ENCODE measurements at regions not wholly inside any gene's neighbourhood (a gene's known extent, or its start where the extent isn't known, plus 50 kb on each side); places are given as distances from the start of the nearest gene placed in this dataset.

GRCh38 chr5:36519881-36520280, 86.5 kb upstream of the SLC1A3 start:
- CTCF ChIA-PET, result no interaction called here
- H3K27me3 Mint-ChIP-seq, result peaks cover 3% of the 10 kb centered on the region
- DNase-seq (no peak), ATAC-seq (no peak)
- H3K9me3 Mint-ChIP-seq (ENCODE audit: low read depth), result no peaks in the 10 kb centered on the region
- no peak overlapping the region for H3K27ac Mint-ChIP-seq
- H3K4me1 Mint-ChIP-seq, result no peaks in the 10 kb centered on the region
- H3K4me3 Mint-ChIP-seq, result no peak overlapping the region
- H3K36me3 Mint-ChIP-seq, result no peaks in the 10 kb centered on the region

GRCh38 chr5:36521219-36521618, 85.2 kb upstream of the SLC1A3 start:
- Mint-ChIP-seq H3K4me3 (no peak overlapping the region), H3K36me3 (no peaks in the 10 kb centered on the region), H3K9me3 (ENCODE audit: low read depth) (no peaks in the 10 kb centered on the region), H3K27ac (no peak overlapping the region), H3K27me3 (peaks cover 3% of the 10 kb centered on the region), H3K4me1 (no peaks in the 10 kb centered on the region)
- no peak for DNase-seq
- CTCF ChIA-PET, result no interaction called here
- no peak for ATAC-seq

- Mint-ChIP-seq H3K27me3 (peaks cover 3% of the 10 kb centered on the region), H3K36me3 (no peaks in the 10 kb centered on the region), H3K9me3 (ENCODE audit: low read depth) (no peaks in the 10 kb centered on the region), H3K4me3 (no peak overlapping the region), H3K27ac (no peak overlapping the region), H3K4me1 (no peaks in the 10 kb centered on the region)
- ATAC-seq (no peak), DNase-seq (no peak)
- CTCF ChIA-PET, result no interaction called here
Measured at GRCh38 chr5:36521838-36522745, 84.3 kb upstream of the SLC1A3 start.

- Mint-ChIP-seq H3K27me3 (peaks cover 3% of the 10 kb centered on the region), H3K9me3 (ENCODE audit: low read depth) (no peaks in the 10 kb centered on the region), H3K4me1 (no peaks in the 10 kb centered on the region), H3K27ac (no peak overlapping the region), H3K36me3 (no peaks in the 10 kb centered on the region), H3K4me3 (no peak overlapping the region)
- CTCF ChIA-PET, result no interaction called here
- DNase-seq (no peak), ATAC-seq (no peak)
Measured at GRCh38 chr5:36522746-36523065, 83.7 kb upstream of the SLC1A3 start.

DNA sequence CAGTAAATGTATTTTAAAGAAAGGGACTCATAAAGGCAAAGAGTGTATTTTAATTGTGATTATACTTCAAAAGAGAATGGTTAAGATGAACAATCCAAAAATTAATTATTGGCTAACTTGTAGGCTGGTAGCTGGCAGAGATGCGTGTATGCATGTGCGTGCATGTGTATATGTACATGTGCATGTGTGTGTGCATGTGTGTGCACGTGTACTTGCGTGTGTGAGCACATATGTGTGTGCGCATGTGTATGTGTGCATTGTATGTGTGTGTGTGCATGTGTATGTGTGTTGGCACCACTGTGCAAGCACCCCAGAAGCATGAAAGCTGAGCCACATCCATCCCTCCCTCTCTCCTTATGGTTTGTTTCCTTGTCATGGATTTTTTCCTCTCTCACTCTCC, 83.0 kb upstream of the SLC1A3 start:
- DNase-seq, result no peak
- CTCF ChIA-PET, result no interaction called here
- peaks cover 3% of the 10 kb centered on the region for H3K27me3 Mint-ChIP-seq

DNA sequence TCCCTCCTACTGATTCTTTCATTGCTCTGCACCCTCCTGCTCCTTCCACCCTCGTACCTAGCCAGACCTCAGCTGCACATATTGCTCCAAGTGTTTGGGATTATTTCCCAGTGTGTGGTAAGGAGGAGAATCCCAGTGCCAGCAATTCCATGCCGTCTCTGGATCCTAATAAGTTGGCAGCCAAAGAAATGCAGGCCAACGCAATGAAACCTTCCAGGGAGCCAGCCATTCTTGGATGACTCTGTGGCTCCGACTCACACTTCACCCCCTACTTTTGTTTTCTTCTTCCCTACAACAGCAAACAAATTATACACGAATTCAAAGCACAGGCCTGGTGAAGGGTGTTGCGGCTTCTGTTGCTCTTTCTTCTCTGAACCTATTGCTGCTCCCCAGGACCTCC, 82.5 kb upstream of the SLC1A3 start:
- H3K27me3 Mint-ChIP-seq, result peaks cover 3% of the 10 kb centered on the region
- CTCF ChIA-PET, result no interaction called here
- H3K27ac Mint-ChIP-seq, result no peak overlapping the region
- H3K4me1 Mint-ChIP-seq, result no peaks in the 10 kb centered on the region
- H3K9me3 Mint-ChIP-seq (ENCODE audit: low read depth), result no peaks in the 10 kb centered on the region
- no peaks in the 10 kb centered on the region for H3K36me3 Mint-ChIP-seq
- DNase-seq (no peak), ATAC-seq (no peak)
- H3K4me3 Mint-ChIP-seq, result no peak overlapping the region

More for the DNA sequence above, 83.0 kb upstream of the SLC1A3 start:
- Mint-ChIP-seq H3K36me3 (no peaks in the 10 kb centered on the region), H3K27ac (no peak overlapping the region), H3K4me1 (no peaks in the 10 kb centered on the region), H3K4me3 (no peak overlapping the region), H3K9me3 (ENCODE audit: low read depth) (no peaks in the 10 kb centered on the region)
- ATAC-seq, result no peak

GRCh38 chr5:36526537-36526936, 79.9 kb upstream of the SLC1A3 start:
- ATAC-seq (no peak), DNase-seq (no peak)
- H3K27me3 Mint-ChIP-seq, result peaks cover 2% of the 10 kb centered on the region
- H3K4me3 Mint-ChIP-seq, result no peak overlapping the region
- no peak overlapping the region for H3K27ac Mint-ChIP-seq
- H3K4me1 Mint-ChIP-seq, result no peaks in the 10 kb centered on the region
- CTCF ChIA-PET, result no interaction called here
- no peaks in the 10 kb centered on the region for H3K36me3 Mint-ChIP-seq
- H3K9me3 Mint-ChIP-seq (ENCODE audit: low read depth), result no peaks in the 10 kb centered on the region

- no peak overlapping the region for H3K27ac Mint-ChIP-seq
- CTCF ChIA-PET, result no interaction called here
- no peak overlapping the region for H3K4me3 Mint-ChIP-seq
- DNase-seq, result no peak
- H3K9me3 Mint-ChIP-seq (ENCODE audit: low read depth), result no peaks in the 10 kb centered on the region
- H3K36me3 Mint-ChIP-seq, result no peaks in the 10 kb centered on the region
- H3K27me3 Mint-ChIP-seq, result peaks cover 8% of the 10 kb centered on the region
- H3K4me1 Mint-ChIP-seq, result no peaks in the 10 kb centered on the region
- ATAC-seq, result no peak
Measured at GRCh38 chr5:36528588-36528987, 77.8 kb upstream of the SLC1A3 start.

DNA sequence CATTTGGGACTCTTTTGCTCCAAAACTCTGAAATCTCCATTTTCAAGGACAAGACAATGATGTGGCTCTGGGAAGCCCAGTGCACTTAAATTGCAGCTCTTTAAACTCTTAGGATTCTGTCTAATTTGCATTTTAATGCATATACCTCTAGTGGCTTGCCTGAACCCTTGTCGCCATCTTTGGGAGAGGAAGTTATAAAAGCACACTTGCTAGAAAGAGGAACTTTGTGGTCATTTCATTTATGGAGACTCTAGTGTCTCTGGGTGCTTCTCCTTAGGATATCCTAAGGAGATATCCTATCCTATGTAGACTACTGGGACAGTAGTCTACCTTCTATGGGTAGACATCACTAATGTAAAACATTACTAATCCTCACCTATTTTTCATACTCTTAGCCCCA, 77.3 kb upstream of the SLC1A3 start:
- Mint-ChIP-seq H3K27ac (no peak overlapping the region), H3K27me3 (peaks cover 8% of the 10 kb centered on the region), H3K36me3 (no peaks in the 10 kb centered on the region)

GRCh38 chr5:36530215-36530614, 76.2 kb upstream of the SLC1A3 start:
- Mint-ChIP-seq H3K27me3 (peaks cover 8% of the 10 kb centered on the region), H3K4me1 (no peaks in the 10 kb centered on the region), H3K36me3 (no peaks in the 10 kb centered on the region), H3K27ac (no peak overlapping the region), H3K4me3 (no peak overlapping the region), H3K9me3 (ENCODE audit: low read depth) (no peaks in the 10 kb centered on the region)
- CTCF ChIA-PET, result no interaction called here
- no peak for ATAC-seq
- DNase-seq, result no peak

More for the DNA sequence above, 77.3 kb upstream of the SLC1A3 start:
- no peak for ATAC-seq
- CTCF ChIA-PET, result no interaction called here
- no peaks in the 10 kb centered on the region for H3K4me1 Mint-ChIP-seq
- no peaks in the 10 kb centered on the region for H3K9me3 Mint-ChIP-seq (ENCODE audit: low read depth)
- H3K4me3 Mint-ChIP-seq, result no peak overlapping the region
- DNase-seq, result no peak

GRCh38 chr5:36531401-36531800, 75.0 kb upstream of the SLC1A3 start:
- no peaks in the 10 kb centered on the region for H3K36me3 Mint-ChIP-seq
- peaks cover 8% of the 10 kb centered on the region for H3K27me3 Mint-ChIP-seq
- ATAC-seq, result no peak
- H3K27ac Mint-ChIP-seq, result no peak overlapping the region
- no peaks in the 10 kb centered on the region for H3K4me1 Mint-ChIP-seq
- no peak for DNase-seq
- H3K4me3 Mint-ChIP-seq, result no peak overlapping the region
- CTCF ChIA-PET, result no interaction called here
- H3K9me3 Mint-ChIP-seq (ENCODE audit: low read depth), result no peaks in the 10 kb centered on the region

- H3K27ac Mint-ChIP-seq, result no peak overlapping the region
- no peak for DNase-seq
- H3K9me3 Mint-ChIP-seq (ENCODE audit: low read depth), result no peaks in the 10 kb centered on the region
- H3K4me1 Mint-ChIP-seq, result no peaks in the 10 kb centered on the region
- peaks cover 11% of the 10 kb centered on the region for H3K27me3 Mint-ChIP-seq
- H3K4me3 Mint-ChIP-seq, result no peak overlapping the region
- no peak for ATAC-seq
- CTCF ChIA-PET, result no interaction called here
- no peaks in the 10 kb centered on the region for H3K36me3 Mint-ChIP-seq
Measured at GRCh38 chr5:36535378-36535777, 71.0 kb upstream of the SLC1A3 start.

- Mint-ChIP-seq H3K9me3 (ENCODE audit: low read depth) (no peaks in the 10 kb centered on the region), H3K4me1 (no peaks in the 10 kb centered on the region), H3K27me3 (peaks cover 9% of the 10 kb centered on the region), H3K27ac (no peak overlapping the region), H3K4me3 (no peak overlapping the region), H3K36me3 (no peaks in the 10 kb centered on the region)
- DNase-seq (no peak), ATAC-seq (no peak)
- CTCF ChIA-PET, result no interaction called here
Measured at GRCh38 chr5:36535859-36536615, 70.4 kb upstream of the SLC1A3 start.

DNA sequence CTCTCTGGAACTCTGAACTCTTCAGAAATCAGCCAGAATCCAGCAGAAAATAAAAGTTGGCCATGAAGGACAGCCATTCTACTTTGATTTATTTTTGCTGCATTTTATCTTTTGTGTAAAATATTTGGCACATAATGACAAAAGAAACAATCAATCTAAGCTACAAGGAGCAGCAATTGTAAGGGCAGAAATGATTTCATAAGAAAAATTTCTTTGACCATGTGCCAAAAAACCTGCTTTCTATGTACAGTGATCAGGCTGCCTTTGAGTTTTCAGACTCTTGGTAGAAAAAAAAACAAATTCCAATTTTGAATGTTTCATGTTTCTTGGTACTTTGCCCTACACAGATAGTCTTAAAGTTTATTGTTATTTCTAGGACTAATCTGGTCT, 69.8 kb upstream of the SLC1A3 start:
- H3K4me3 Mint-ChIP-seq, result no peak overlapping the region
- no peak overlapping the region for H3K27ac Mint-ChIP-seq
- CTCF ChIA-PET, result no interaction called here
- DNase-seq (no peak), ATAC-seq (no peak)
- H3K36me3 Mint-ChIP-seq, result no peaks in the 10 kb centered on the region
- peaks cover 9% of the 10 kb centered on the region for H3K27me3 Mint-ChIP-seq
- H3K9me3 Mint-ChIP-seq (ENCODE audit: low read depth), result no peaks in the 10 kb centered on the region
- no peaks in the 10 kb centered on the region for H3K4me1 Mint-ChIP-seq
